SK-N-DZ (cell line): ENCODE measurements at regions not wholly inside any gene's neighbourhood (a gene's known extent, or its start where the extent isn't known, plus 50 kb on each side); places are given as distances from the start of the nearest gene placed in this dataset.

ENCODE experiments used
- DNase-seq: peaks from one replicate; pipeline ENCODE4 v3.0.0-alpha.2; 2015; ENCODE audit warnings: low spot score

GRCh38 chr7:97466071-97466470 lies 265.8 kb upstream of the TAC1 start:
- no peak for DNase-seq

GRCh38 chr7:97466999-97467740 lies 264.7 kb upstream of the TAC1 start:
- DNase-seq, result no peak

GRCh38 chr7:97468493-97468892 lies 263.4 kb upstream of the TAC1 start:
- DNase-seq, result no peak

- DNase-seq, result no peak
These were observed 261.2 kb upstream of the TAC1 start for GRCh38 chr7:97470726-97471125.

- no peak for DNase-seq
These were observed 260.4 kb upstream of the TAC1 start for GRCh38 chr7:97471491-97471890.

- DNase-seq, result no peak
These were observed 252.1 kb upstream of the TAC1 start for GRCh38 chr7:97479740-97480290.

GRCh38 chr7:97480772-97481390 lies 251.0 kb upstream of the TAC1 start:
- DNase-seq, result no peak

GRCh38 chr7:97495487-97495886 lies 236.4 kb upstream of the TAC1 start:
- no peak for DNase-seq

GRCh38 chr7:97499204-97499603 lies 232.7 kb upstream of the TAC1 start:
- DNase-seq, result peak; percentile 16

GRCh38 chr7:97503367-97504094 lies 228.4 kb upstream of the TAC1 start:
- DNase-seq, result no peak

- no peak for DNase-seq
These were observed 225.2 kb upstream of the TAC1 start for GRCh38 chr7:97506728-97507127.

GRCh38 chr7:97512441-97513207 lies 219.3 kb upstream of the TAC1 start:
- DNase-seq, result no peak

GRCh38 chr7:97513326-97513725 lies 218.6 kb upstream of the TAC1 start:
- DNase-seq, result no peak

GRCh38 chr7:97541188-97541587 lies 190.7 kb upstream of the TAC1 start:
- no peak for DNase-seq

- DNase-seq, result no peak
These were observed 175.9 kb upstream of the TAC1 start for GRCh38 chr7:97555857-97556421.

GRCh38 chr7:97565665-97566064 lies 166.2 kb upstream of the TAC1 start:
- DNase-seq, result no peak

- DNase-seq, result no peak
These were observed 158.8 kb upstream of the TAC1 start for GRCh38 chr7:97573065-97573464.

GRCh38 chr7:97576043-97576442 lies 155.8 kb upstream of the TAC1 start:
- DNase-seq, result no peak

- DNase-seq, result no peak
These were observed 153.7 kb upstream of the TAC1 start for GRCh38 chr7:97578225-97578624.

GRCh38 chr7:97580205-97580604 lies 151.7 kb upstream of the TAC1 start:
- no peak for DNase-seq

GRCh38 chr7:97595439-97595838 lies 136.4 kb upstream of the TAC1 start:
- no peak for DNase-seq
